ENCODE measurements at regions not wholly inside any gene's neighbourhood (a gene's known extent, or its start where the extent isn't known, plus 50 kb on each side); places are given as distances from the start of the nearest gene placed in this dataset.

- TF ChIP-seq ATF3 (IDR thresholded peaks at IDR 0.05; ENCODE audit: insufficient read depth, low read depth, low read length) (no peak), POLR2AphosphoS5 (IDR thresholded peaks at IDR 0.05; ENCODE audit: low read depth, low read length) (no peak), CHD2 (IDR thresholded peaks at IDR 0.05; ENCODE audit: low read length) (no peak), POU5F1 (IDR thresholded peaks at IDR 0.05; ENCODE audit: low read depth, low read length) (no peak), TEAD4 (IDR thresholded peaks at IDR 0.05; ENCODE audit: low read depth, low read length) (no peak), KDM1A (IDR thresholded peaks at IDR 0.05; ENCODE audit: borderline replicate concordance, low read length) (no peak), E2F6 (IDR thresholded peaks at IDR 0.05) (no peak), BRCA1 (IDR thresholded peaks at IDR 0.05; ENCODE audit: low read depth, low read length) (no peak)
Measured at GRCh38 chr11:69911310-69912160, 92.3 kb upstream of the FGF3 start (continued).
